ENCODE measurements at regions not wholly inside any gene's neighbourhood (a gene's known extent, or its start where the extent isn't known, plus 50 kb on each side); places are given as distances from the start of the nearest gene placed in this dataset.
A peak's percentile ranks its signal among the peaks of the same experiment; 100 is the strongest.

DNA sequence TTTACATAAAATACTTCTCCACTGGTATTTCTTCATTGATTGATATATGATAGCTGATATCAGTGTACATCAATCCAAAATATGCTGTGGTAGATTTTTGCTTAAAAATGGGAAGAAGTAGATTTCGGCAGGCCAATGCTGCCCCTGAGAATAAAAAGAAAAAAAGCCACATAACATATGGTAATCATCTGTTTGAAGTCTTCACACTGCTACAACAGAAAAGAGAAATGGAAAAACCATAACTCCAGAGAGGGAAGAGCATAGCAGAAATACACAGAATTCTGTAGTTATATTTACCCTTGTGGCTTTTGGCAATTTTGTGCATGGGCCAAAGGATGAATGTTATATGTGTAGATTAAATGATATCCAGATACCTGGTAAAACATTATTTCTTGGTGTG, 143.1 kb upstream of the KCNMB2 start:
- DNase-seq: no peak

DNA sequence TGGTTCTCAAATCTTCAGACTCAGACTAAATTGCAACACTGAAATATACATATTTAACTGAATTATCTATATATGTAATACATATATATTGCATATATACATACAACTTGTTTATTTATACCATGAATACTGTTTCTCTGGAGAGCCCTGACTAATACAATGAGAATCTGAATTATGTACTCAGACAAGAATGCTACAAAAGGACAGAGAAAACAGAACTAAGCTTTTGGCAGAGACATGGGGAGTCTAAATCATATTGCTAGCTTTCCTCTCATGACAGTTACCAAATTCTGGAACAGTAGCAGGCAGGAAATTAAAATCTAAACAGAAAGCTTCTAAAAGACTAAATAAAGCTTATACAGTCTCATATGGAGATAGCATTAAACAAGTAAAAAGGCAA, 142.4 kb upstream of the KCNMB2 start:
- DNase-seq: no peak

DNA sequence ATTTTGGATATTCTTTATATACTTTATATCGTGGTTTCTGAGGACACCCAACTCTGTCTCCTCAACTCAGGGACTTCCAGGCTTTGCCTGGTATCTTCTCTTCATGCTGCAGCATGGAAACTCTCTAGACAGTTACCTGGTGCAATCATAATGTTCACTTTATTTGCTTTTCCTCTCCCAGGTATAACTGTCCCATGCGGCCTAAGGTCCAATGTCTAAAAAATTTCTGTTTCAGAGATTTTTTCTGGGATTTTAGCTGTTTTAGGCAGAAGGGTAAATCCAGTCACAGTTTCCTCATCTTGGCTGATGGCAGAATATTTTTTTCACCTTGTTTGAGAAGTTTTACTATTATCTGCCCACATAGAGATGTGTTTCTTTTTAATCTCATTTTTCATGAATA, 139.9 kb upstream of the KCNMB2 start:
- DNase-seq: no peak

DNA sequence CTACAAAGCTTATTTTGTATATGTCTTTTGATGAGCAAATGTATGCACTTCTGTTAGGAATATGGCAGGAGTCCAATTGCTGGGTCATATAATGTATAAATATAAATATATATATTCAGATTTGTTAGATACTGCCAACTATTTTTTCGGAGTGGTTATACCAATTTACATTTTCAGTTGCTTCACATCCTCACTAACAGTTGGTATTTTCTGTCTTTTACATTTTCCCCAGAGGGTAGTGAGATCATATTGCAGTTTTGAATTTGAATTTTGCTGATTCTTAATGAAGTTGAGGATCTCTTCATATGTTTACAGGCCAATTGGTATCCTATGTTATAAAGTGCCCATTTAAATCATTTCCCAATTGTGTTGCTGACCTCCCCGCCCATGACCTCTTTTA, 139.0 kb upstream of the KCNMB2 start:
- DNase-seq: no peak

DNA sequence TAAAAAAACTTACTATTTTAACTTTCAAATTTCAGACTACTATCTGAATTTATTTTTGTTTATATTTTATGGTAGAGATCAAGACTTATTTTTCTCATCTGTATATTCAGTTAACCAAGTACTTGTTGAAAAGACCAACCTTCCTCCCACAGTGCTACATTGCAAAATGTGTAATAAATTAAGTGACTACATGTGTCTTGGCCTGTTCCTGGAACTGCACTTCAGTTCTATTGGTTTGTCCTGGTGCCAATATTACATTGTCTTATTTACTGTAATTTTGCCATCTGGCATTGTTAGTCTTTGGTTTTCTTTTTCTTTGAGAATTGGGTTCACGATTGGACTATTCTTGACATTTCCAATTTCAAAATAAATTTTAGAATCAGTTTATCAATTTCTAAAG, 138.4 kb upstream of the KCNMB2 start:
- DNase-seq: no peak

DNA sequence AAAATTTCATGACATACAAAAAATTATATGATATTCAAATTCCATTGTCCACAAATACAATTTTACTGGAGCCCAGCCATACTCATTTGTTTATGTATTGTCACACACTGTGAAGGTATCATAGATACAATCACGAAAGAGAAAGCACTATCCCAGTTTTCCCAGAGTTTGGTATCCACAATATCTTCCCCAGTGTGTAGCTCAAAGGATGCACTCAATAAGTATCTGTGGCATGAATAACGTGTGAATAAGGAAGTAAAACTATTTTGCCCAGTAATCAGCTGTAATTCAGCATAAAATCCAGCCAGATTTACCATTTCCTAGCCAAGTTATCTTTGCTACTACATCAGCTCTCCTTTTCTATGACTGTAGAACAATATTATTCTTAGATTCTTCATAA, 131.3 kb upstream of the KCNMB2 start:
- DNase-seq: no peak

DNA sequence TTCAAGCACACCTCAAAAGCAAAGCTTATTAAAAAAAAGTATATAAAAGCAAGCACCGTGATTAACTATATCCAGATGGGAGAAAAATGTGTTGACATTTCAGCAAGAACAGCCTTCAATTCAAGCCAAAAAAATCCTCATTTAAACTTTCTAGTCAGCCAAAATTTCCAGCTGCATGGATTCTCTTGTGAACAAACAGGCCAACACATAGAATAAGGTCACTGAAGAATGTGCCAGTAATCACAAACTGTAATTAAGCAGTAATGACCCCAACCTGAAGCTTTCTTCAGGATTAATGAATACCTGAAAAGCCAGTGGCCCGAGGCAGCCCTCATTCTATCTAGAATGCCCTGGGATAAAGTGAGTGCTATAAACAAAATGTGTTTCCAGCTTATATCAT, 130.7 kb upstream of the KCNMB2 start:
- DNase-seq: no peak

DNA sequence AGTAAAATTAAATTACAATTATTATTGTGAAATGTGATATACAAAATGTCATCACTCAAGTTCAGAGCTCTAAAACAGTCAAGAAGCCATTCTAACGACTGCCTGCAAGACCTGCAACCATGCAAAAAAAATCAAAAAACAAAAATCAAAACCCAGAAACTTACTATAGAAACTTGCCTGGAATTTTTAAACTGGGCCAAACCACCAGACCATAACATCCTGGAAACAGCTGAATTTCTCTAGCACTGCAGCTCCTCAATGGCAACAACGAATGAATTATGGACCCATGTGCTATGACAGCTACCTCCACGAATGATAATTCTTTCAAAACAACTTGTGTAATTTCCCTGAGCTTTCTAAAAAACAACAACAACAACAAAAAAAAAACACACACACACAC, 130.0 kb upstream of the KCNMB2 start:
- no peak for DNase-seq

DNA sequence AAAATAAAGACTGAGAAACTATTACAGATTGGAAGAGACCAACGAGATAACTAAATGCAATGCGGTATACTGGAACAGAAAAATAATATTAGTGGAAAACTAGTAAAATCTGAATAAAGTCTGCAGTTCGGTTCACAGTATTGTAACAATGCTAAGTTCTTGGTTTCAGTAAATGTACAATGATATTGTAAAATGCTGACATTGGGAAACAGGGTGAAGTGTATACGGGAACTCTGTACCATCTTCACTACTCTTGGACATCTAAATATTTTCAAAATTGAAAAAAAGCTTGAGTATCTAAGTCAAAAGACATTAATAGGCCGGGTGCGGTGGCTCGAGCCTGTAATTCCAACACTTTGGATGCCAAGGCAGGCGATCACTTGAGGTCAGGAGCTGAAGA, 120.9 kb upstream of the KCNMB2 start:
- DNase-seq: no peak

DNA sequence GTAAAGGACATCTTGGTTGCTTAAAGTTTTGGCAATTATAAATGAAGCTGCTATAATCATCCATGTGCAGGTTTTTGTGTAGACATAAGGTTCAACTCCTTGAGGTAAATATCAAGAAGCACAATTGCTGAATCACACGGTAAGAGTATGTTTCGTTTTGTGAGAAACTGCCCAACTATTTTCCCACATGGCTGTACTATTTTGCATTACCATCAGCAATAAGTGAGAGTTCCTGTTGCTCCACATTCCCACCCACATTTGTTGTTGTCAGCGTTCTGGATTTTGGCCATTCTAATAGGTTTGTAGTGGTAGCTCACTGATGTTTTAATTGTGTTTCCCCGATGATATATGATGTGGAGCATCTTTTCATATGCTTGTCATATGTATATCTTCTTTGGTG, 118.5 kb upstream of the KCNMB2 start:
- no peak for DNase-seq

DNA sequence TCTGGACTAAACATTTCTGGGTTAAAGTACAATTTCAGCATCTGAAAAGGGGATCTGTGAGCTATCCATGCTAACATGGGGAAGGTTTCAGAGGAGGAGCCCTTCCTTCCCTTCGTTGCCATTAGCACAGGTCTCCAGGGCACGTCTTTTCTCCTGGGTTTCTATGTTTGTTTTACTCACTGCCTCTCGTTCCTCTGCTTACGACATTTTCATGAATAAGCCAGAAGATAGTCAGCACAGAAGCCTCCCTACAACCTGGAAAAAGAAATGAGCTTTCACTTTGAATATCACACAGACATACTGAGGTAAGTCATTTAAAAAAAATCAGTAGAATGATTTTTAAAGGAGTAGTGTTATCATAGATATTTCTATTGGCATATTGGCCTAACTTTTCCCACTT, 117.2 kb upstream of the KCNMB2 start:
- DNase-seq: peak; percentile 74

DNA sequence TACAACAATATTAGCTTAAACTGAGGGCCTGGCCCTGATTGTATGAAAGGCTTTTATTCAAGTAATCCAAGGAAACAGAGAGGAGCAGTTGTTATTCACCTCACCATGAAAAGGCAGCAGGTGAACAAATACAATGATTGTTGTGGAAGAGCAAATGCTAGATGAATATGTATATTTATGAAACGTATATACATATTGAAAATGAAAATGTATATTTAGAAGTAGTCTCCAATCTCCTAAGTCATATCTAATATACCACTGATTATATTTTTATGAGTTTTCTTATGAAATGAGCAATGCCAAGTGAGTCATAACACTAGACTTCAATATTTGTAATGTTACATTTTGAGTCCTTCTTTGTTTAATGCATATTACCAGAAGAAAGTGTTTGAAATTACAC, 116.2 kb upstream of the KCNMB2 start:
- peak; percentile 84 for DNase-seq

DNA sequence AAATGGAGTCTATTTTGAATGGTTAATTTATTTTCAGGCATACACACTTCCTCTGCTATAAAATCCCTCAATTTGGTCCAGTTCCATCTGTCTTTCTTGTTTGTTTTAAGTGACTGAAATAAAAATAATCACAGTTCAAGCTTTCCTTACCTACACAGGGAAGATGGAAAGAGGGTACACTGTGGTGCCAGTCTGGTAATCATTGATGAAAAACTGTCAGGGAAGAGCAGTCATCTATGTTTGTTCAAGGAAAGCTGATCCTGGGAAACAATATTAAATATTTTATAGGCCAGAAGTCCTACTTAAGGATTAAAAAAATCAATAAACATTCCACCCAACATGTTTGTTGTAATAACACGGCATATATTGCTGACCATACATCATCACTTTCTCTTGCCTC, 115.2 kb upstream of the KCNMB2 start:
- DNase-seq: peak; percentile 84

DNA sequence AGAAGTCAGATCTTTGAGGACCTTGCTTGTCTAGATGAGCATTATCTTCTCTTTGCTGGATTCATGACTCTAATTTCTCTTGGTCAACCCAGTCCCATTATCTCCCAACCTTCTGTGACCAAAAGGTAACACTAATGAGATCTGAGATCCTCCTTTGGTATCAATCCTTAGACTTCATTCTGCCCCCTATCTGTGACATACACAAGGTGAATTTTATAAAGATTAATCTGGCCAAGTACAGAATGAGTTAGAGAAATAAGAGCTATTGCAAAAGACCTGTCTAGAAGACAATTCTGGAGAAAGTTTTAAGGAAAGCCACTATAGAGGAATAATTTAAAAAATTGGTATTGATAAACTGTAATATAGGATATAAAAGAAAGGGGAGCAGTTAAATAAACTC, 113.8 kb upstream of the KCNMB2 start:
- DNase-seq: peak; percentile 32

DNA sequence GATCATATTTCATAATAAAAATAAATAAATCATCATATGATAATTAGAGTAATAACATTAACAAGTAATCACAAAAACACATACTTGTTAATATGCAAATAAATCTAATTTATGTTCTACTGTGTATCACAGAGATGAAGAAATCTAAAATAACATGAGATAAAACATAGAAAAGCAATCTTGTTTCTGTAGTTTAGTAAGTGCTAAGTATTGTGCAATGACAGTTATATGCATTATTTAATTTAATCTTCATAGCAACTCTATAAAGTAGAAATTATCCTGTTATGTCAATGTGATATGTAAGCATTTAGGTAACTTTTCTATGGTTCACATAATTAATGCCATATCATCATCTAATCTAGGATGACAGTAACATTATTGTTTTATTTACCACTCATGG, 108.2 kb upstream of the KCNMB2 start:
- no peak for DNase-seq

DNA sequence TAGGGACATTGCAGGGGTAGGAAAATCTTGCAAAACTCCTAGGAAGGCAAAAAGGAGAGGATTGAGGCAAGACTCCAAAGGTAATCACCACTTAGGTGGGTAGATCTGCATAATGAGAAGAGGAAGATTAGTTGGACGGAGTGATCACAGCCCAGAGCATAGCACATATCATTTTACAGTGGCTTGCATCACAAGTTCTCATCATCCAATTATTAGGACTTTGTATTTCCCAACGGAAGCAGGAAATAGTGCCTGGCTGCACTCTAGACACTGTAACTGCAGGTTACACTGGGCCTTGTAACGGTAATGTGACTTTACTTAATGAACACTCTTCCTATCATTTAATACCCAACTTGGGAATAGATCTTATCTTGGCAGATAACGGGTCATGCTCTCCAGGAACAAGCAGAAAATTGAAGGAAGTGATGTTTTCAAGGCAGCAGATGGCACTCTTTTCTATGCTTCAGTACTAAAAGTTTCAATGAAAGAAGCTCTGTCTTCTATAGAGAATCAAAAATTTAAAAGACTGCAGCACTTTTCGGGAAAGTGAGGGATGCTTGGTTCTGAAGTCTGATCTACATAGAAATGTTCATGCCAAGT, 101.9 kb upstream of the KCNMB2 start:
- peak; percentile 38 for DNase-seq

DNA sequence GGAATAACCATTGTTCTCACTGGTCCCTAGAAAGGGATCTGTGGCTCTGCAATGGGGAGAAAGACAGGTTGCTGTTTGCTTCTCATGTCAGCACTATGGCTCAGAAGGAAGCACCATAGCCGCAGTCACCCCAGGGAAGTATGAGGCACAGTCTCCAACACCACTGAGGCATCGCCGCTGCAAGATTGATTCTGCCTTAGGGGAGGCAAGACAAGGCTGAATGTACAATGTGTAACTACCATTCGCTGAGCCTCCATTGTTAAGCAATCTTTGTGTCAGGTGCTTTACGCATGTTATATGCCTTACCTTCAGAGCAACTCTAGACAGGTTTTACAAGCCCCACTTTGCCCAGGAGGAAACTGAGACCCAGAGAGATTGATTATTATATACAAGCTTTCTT, 100.7 kb upstream of the KCNMB2 start:
- no peak for DNase-seq

DNA sequence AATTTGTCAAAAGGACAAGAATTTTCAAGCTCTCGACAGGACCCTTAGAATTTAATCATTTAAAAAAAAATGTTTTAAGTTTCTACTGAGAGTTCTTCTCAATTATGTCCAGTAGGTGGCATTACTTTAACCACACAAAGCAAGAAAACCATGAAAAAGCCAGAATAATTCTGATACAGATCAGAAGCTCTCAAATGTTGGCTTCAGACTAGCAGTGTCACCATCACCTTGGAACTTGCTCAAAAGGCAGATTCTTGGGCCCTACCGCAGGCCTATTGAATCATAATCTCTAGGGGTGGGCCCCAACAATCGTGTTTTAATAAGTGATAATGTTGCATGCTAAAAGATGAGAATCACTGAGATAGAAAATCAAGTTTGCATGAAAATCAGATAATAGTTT, 99.5 kb upstream of the KCNMB2 start:
- peak; percentile 66 for DNase-seq

DNA sequence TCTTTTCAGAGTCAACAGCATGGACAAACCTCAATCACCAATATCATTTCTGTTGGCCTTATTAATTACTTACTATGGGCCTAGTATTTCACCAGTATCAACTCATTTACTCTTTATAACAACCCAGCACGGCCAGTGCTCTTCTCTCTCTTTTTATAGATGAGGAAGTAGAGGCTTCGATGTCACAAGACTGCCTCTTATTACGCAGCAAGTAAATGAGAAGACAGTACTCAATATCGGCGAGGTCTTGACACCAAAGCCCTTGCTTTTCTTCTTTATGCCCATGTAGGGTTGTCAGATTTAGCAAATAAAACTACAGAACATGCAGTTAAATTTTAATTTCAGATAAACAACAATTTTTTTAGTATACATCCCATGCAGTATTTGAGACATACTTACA, 99.0 kb upstream of the KCNMB2 start:
- no peak for DNase-seq

DNA sequence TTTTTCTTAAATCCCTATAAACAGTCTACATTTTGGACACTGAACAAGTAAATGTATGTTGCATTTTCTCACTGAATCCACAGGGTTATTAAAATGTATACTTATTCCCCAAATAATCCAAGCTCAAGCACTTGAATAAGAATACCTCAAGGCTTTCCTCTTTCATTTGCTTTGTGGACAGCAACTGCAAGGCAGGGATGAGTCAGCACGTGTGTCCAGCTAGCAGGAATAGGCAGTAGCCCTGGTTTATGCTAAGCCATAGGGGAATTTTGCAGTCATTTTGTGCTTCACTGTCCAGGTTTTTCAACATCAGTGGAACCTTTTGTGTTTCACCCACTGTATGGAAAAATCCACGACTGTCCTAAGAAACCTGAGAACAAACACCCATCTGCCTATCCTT, 96.7 kb upstream of the KCNMB2 start:
- peak; percentile 80 for DNase-seq

DNA sequence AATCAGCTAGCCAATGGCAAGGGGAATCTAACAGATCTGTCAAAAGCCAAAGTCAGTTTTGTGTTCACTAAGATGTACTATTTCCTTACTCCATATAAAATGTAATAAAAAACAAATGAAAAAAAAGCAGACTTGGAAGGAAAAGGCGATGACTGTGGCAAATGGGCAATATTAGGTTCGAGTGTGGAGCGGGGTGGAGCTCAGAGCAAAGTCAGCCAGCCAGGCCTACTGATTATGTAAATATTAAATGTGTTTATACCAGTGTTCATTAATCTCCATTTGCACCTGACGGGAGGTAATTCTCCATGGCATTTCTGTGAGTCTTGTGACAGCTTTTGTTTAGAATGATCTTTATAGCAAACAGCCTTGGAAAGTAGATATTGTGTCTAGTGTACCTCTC, 96.2 kb upstream of the KCNMB2 start:
- DNase-seq: no peak

DNA sequence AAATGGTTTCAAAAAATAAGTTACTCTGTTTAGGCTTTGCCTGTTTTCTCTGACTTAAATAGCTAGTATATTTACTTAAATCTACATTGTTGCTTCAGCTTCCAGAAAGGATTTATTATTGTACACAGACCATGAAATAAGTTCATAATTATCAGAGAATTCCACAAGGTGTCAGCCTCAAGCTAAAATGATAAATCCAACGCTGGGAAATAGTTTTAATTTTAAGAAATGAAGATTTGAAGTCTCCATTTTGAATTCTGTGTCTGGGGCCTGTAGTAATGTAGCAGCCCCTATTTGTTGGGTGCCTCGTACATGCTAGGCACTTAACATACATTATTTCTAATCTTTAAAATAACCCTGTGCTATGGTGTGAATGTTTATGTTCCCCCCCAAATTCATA, 92.6 kb upstream of the KCNMB2 start:
- DNase-seq: peak; percentile 3

DNA sequence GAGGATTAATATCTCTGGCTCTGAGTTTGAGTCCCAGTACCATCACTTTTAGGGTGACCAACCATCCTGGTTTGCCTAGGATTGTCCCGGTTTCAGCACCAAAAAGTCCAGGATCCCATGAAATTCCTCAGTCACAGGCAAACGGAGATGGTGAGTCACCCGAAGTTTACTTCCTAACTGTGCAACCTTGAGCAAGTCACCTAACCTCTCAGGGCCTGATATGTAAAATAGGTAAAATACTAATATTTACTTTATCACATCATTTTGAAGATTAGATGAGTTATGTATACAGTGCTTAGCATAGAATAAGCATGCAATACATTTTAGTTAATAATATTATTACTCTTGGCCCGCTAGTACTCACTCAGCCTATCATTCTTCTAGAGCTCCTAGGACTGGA, 91.1 kb upstream of the KCNMB2 start:
- DNase-seq: no peak

DNA sequence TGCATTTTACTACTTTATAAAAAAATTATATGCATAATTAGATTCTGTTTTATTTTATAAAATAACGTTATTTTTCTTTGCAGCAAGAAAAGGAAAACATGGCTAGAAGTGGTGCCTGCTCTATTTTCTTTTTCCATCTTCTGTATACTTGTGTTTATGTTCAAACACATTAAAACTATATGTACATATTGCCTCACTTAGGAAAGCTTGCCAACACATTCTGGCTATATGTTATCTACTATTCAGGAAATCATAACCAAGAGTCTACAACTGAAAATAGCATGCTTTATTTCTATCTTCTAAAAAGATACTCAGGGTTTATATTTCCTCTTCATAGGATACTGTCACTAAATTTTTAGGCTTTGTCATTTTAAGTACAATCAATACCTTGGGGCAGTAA, 90.2 kb upstream of the KCNMB2 start:
- no peak for DNase-seq

DNA sequence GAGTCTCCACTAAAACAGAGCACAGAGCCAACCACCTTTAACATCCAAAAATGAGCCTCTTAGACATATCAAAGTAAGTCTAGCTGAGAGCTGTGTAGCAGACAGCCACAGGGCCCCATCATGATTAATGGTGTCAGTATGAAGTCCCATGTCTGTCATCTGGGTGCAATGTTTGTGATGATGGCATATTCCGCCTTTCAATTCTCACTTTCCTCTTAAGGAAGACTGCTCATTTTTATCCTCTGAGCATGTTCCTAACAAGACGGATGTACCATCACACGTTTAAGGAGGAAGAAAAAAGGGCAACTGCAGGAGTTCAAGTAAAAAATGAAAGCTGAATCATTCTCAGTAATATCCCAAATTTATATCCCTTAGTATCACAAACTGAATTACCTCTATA, 85.8 kb upstream of the KCNMB2 start:
- no peak for DNase-seq

DNA sequence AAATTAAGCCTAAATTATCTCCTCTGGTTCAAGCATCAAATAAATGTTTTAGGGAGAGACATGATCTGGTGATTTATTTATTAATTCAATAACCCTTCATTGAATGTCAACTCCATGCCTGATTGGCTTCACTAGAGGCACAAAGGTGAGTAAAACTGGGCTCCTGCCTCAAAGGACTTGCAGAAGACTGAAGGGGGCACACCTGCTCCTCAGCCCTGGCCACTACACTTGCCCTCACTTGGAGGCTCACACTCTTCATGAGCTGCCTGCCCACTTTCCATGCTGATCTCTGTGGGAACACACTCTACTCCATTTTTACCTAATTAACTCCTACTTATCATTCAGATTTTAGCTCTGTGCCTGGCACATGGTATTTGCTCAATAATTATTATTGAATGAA, 84.4 kb upstream of the KCNMB2 start:
- no peak for DNase-seq

Data from DMS53 (cell line).